GM12874 (cell line): ENCODE measurements at regions not wholly inside any gene's neighbourhood (a gene's known extent, or its start where the extent isn't known, plus 50 kb on each side); places are given as distances from the start of the nearest gene placed in this dataset.

Experiments
- CTCF ChIP-seq: IDR thresholded peaks from 2 replicates; pipeline ENCODE4 v1.5.1; 2011; ENCODE audit warnings: low read depth, mild to moderate bottlenecking, control low read depth, low read length, moderate library complexity; ENCODE audit not compliant: insufficient read depth

DNA sequence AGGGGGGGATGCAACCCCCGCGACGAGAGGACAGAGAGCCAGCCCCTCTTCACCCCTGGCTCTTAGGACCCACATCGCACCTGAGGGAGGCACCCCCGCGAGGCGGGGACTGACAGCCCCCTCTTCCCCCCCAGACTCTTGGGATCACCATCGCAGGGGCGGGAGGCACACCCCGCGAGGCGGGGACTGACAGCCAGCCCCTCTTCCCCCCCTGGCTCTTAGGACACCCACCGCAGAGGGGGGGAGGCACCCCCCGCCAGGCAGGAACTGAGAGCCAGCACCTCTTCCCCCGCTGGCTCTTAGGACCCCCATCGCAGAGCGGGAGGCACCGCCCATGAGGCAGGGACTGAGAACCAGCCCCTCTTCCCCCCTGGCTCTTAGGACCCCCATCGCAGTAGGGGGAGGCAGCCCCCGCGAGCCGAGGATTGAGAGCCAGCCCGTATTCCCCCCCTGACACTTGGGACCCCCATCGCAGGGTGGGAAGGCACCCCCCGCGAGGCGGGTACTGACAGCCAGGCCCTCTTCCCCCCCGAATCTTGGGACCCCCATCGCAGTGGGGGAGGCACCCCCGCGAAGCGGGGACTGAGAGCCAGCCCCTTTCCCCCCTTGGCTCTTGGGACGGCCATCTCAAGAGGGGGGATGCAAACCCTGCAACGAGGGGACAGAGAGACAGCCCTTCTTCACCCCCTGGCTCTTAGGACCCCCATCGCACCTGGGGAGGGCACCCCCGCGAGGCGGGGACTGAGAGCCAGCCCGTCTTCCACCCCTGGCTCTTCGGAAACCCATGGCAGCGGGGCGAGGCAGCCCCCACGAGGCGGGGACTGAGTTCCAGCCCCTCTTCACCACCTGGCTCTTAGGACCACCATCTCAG, 2425.1 kb upstream of the PCDH20 start:
- no peak for TF ChIP-seq CTCF

DNA sequence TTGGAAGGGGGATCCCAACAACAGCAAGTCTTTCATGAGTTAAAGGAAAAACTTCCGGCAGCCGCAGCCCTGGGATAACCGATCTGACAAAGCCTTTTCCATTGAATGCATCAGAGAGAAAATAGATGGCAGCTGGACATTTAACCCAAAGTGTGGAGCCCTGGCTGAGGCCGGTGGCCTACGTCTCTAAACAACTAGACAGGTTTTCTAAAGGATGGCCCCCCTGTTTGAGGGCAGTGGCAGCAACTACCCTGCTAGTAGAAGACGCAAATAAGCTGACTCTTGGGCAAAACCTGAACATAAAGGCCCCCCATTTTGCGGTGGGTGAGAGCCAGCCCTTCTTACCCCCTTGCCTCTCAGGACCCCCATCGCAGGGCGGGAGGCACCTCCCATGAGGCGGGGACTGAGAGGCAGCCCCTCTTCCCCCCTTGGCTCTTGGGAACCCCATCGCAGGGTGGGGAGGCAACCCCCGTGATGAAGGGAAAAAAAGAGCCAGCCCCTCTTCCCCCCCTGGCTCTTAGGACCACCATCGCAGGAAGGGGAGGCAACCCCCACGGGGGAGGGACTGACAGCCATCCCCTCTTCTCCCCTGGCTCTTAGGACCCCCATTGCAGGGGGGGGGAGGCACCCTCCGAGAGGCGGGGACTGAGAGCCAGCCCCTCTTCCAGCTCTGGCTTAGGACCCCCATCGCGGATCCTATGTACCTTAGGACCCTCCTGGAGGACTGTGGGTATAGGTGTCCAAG, 2422.9 kb upstream of the PCDH20 start:
- no peak for TF ChIP-seq CTCF

GRCh38 chr13:63774133-63774532, 2358.5 kb upstream of the PCDH20 start:
- TF ChIP-seq CTCF = no peak

- TF ChIP-seq CTCF = no peak
These were observed 2357.8 kb upstream of the PCDH20 start for GRCh38 chr13:63773476-63773875.

DNA sequence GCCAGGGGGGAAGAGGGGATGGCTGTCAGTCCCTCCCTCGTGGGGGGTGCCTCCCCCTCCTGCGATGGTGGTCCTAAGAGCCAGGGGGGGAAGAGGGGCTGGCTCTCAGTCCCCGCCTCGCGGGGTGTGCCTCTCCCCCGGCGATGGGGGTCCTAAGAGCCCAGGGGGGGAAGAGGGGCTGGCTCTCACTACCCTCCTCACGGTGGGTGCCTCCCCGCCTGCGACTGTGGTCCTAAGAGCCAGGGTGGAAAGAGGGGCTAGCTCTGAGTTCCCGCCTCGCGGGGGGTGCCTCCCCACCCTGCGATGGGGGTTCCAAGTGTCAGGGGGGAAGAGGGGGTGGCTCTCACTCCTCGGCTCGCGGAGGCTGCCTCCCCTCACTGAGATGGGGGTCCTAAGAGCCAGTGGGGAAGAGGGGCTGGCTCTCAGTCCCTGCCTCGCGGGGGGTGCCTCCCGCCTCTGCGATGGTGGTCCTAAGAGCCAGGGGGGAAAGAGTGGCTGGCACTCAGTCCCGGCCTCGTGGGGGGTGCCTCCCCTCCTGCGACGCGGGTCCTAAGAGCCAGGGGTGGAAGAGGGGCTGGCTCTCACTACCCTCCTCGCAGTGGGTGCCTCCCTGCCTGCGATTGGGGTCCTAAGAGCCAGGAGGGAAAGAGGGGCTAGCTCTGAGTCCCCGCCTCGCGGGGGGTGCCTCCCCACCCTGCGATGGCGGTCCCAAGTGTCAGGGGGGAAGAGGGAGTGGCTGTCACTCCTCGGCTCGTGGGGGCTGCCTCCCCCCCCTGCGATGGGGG, 2325.6 kb upstream of the PCDH20 start:
- TF ChIP-seq CTCF = no peak

DNA sequence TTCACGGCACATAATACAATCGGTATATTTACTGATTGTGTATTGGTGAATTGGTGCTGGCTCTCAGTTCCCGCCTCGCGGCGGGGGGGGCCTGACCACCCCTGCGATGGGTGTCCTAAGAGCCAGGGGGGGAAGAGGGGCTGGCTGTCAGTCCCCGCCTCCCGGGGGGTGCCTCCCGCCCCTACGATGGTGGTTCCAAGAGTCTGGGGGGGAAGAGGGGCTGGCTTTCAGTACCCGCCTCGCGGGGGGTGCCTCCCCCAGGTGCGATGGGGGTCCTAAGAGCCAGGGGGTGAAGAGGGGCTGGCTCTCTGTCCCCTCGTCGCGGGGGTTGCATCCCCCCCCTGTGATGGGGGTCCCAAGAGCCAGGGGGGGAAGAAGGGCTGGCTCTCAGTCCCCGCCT, 2321.8 kb upstream of the PCDH20 start:
- TF ChIP-seq CTCF = no peak

- TF ChIP-seq CTCF = no peak
These were observed 2316.2 kb upstream of the PCDH20 start for GRCh38 chr13:63731896-63732295.
